ENCODE measurements at regions not wholly inside any gene's neighbourhood (a gene's known extent, or its start where the extent isn't known, plus 50 kb on each side); places are given as distances from the start of the nearest gene placed in this dataset.
A peak's percentile ranks its signal among the peaks of the same experiment; 100 is the strongest.

GRCh38 chr1:58895082-58895481, 111.2 kb upstream of the JUN start:
- peak; percentile 36 for DNase-seq

- no peak for DNase-seq
Measured at GRCh38 chr1:58895559-58896145, 111.8 kb upstream of the JUN start.

GRCh38 chr1:58896246-58897183, 112.7 kb upstream of the JUN start:
- DNase-seq: peak; percentile 88

GRCh38 chr1:58898739-58899586, 115.1 kb upstream of the JUN start:
- DNase-seq: peak; percentile 76

DNA sequence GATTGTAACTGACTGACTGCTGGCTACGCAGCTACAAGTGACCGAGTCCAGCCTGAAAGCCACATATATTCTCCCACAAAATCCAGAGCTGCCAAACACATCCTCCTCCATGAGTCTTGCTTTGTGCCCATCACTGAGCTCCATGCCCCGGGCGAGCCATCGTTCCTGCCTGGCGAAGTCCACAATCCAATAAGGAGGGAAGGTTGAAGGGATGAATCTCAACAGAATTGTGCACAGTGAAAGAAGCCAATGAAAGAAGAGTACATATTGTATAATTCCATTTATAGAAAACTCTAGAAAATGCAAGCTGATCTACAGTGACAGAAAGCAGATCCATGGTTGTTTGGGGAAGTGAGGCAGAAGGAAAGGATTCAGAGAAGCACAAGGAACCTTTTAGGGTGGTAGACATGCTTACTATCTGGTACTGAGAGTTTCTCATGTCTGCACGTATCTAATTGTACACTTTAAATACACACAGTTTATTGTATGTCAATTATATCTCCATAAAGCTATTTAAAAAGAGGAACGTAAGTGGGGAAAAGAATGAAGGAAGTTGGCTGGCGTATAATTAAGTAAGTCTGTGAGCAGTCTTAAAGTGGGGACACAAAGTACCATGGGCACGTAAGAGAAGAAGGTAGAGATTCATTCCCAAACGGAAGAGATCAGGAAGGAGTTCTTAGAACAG, 115.9 kb upstream of the JUN start:
- DNase-seq: no peak

DNA sequence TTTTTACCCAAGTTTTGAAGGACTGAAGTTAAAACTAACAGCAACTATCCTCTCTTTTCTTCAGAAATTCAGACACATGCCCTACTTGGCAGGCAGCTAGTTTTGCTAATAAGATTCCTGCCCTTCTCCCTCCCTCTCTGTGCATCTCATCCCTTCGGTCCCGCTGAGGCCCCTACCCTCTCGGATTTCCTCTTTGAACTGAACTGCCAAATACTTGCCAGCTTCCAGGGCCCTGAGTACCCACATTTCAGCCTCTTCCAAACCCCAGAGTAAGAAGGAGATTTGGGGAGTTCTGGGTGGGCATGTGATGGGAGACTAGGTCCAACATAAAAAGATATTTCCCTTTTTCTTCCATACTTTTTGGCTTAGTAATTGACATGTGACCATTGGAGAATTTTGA, 116.5 kb upstream of the JUN start:
- DNase-seq: no peak

GRCh38 chr1:58901008-58901407, 117.2 kb upstream of the JUN start:
- peak; percentile 76 for DNase-seq

DNA sequence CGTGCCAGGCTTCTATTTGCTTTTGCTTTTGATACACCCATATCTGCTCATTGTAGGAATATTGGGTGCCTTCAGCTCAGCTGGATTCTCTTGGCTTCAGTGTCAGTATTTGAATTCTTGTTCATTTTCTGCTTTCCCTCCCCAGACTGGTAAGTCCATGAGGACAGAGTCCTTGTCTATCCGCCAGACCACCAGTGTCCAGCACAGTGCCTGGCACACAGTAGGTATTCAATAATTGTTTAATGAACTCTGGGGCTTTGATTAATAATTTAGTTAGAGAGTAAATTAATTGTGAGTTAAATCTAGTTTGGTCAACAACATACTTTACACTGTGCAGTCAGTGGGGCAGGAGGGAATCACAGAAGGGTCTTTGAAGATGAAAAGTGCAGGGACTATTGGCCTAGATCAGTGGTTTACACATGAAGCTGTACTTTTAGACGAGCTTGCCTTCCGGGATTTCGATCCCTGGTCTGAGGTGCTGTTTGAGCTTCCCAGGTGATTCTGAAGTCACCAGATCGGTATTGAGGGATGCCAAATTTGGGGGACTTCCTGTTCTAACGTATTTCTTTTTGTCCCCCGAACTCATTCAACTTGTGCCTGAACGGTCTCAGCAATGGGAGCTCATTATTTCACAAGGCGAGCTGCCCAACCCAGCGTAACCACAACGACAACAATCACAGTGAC, 119.1 kb upstream of the JUN start:
- peak; percentile 46 for DNase-seq

DNA sequence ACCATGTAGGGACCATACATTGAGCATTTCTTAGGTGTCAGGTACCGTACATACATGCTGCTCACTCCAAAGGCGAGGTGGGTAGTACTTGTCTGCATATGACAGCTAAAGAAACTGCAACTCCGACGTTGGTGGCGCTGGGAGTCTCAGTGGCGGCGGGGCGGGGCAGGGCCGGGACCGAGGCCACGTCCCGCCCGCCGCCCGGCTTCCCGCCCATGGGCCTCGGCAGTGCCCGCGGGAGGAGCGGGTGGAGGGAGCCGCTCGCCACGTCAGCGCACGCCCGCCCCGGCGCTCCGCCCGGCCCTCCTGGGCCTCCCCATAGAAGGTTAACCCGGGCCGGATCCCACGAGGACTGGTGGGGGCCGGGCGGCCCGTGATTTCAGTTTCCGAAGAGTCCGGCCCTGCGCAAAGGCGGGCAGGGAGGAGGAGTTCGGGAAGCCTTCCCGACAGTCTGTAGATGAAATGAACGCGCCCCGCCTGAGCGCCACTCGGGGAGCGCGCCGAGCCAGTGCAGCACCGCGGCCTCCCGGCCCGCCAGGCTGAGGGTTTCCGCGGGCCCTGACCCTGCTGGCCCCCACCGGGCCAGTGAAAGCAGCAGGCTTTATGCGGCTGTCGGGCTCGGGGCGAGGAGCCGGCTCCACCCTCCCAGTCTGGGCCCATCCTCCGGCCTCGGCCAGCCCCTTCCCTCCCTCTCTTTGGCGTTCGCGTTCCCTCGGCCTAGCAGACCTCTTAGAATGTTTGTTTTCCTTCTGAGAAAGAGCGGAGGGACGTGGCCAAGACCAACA, 119.9 kb upstream of the JUN start:
- peak; percentile 99 for DNase-seq

DNA sequence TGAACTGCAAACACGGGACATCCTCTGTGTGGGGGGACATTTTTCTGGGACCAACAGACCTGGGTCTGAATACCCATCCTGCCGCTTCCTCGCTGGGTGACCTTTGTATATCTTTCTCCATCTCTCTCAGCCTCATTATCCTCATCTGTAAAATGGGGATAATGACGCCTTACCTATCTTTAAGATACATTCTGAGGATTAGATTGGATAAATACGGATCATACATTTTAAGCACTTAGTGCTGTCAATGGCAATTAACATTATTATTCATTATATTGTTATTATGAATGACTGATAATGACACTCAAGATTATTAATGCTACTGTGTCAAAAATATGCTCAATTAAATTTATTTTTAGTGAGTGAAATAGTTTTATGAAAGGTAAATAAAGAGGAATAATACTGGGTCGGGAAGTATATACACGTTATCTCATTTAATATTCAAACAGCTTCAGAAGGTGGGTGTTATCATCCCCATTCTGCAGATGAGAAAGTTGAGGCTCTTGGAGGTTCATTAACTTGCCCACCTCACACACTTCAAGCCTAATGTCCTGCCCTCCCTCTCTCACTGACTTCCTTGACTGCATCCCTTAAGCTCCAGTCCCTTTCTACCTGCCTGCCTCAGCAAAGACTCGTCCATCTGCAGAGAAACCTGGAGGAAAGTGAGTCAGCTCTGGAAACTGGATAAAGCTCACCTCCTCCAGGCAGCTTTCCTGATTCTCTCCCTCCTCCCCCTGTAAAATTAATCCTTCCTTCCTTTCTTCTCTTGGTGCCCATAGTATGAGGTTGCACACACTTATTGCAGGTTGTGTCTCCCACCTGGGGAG, 120.7 kb upstream of the JUN start:
- DNase-seq: peak; percentile 30

DNA sequence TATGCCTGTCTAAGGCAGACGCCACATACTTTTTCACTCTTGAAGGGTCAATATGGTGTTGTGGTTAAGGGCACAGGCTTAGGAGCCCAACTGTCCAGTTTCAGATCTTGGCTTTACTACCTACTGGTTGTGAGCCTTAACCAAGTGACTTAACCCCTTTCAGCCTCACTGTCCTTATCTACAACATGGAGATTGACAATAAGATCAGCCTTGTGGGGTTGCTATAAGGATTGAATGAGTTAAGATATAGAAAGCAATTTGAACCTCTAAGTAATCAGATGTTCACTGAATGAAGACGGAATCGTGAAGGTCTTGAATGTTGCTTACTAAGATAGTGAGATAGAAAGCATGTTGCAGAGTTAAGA, 121.3 kb upstream of the JUN start:
- no peak for DNase-seq

DNA sequence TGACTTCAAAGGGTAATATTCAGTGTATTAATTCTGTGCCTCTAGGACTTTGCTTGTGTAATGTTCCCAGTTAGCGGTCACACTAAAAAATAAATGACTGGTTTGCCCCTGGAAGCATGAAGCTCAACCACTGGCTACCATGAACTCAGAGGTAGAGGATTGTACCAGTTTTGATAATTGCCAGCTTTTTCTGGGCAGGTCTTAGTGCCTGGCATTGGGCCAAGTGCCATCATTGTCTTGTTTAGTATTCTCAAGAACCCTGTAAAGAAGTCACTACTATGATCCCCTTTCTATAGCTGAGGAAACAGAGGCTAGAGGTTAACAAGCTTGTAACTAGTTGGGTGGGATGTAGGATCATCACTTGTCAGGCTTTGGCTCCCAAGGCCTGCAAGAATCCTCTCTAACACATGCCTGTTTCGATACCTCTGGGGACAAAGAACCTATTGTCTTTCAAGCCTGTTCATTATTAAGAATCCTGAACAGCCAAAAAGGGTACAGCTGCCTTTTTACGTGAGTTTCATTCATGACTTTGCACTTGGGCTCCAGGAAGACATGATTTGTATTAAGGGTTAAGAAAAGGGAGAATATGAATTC, 121.9 kb upstream of the JUN start:
- DNase-seq: no peak

GRCh38 chr1:58907398-58907797, 123.6 kb upstream of the JUN start:
- DNase-seq: peak; percentile 20

DNA sequence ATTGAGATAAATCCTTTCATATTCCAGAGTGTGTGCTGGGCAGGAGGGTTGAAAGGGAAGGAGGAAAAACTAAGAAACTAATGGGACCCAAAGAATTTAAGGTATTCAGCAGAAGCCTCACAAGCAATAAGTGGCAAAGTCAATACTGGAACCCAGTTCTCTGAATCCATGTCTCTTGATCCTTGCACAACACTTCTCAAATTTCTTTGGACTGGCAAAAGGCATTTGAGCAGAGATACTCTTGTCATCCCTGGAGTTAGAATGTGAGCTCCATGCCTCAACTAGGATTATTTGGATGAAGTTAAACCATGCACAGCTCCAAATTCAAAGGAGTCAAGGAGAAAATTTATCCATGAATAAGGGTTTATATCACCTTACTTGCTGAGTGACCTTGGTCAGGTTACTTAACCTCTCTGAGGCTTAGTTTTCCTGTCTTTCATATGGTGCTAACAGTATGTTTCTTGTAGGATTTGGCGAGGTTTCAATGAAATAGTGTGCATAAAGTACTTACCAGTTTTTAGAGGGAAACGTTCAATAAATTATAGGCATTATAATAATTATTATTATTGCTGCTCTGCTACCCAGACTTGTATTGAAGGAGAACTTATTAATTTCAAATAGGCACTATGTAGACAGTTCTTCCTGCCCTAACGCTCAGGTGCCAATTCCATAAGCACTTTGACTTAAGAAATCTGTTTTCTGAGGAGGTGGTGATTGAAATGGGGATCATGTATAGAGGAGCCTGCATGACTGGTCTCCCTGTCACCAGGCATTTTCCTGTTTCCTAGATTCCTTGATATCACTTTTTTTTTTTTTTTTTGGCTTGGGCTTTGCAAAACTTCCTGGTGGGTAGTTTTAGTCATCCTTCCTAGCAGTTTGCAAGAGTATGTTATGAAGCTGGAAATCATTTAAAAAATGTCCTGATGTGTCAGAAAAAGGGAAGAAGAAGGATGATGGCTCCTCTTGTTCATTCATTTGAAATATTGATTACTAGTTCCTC, 125.0 kb upstream of the JUN start:
- DNase-seq: peak; percentile 21

DNA sequence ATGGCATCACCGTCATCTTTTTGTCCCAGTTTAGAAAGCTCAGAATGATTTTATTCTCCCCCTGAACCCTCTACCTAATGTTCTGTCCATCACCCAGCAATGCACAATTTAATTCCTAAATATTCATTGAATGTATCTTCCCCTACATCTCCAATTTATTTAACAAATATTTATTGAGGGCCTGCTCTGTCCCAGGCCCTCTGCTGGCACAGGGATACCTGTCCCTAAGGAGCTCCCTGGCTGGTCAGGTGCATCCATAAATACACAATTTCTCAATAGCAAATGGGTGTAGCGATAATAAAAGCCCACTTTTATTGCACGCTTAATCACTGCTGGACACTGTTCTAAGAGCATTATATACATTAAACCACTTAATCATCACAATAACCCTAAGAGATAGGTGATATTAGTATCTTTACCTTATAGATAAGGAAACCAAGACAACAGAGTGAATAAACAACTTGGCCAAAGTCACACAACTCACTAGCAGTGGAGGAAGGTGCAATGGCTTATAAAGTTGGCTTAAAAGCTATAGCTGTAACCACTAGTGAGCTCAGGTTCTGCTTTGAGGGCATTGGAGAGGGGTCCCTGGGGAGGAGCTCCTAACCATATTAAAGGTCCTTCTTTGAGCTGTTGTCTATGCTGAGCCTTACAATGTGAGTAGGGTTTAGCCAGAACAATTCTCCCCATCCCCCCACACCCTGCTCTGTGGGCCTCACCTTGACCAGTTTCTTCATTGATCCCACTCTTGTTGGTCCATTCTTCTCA, 126.3 kb upstream of the JUN start:
- no peak for DNase-seq

DNA sequence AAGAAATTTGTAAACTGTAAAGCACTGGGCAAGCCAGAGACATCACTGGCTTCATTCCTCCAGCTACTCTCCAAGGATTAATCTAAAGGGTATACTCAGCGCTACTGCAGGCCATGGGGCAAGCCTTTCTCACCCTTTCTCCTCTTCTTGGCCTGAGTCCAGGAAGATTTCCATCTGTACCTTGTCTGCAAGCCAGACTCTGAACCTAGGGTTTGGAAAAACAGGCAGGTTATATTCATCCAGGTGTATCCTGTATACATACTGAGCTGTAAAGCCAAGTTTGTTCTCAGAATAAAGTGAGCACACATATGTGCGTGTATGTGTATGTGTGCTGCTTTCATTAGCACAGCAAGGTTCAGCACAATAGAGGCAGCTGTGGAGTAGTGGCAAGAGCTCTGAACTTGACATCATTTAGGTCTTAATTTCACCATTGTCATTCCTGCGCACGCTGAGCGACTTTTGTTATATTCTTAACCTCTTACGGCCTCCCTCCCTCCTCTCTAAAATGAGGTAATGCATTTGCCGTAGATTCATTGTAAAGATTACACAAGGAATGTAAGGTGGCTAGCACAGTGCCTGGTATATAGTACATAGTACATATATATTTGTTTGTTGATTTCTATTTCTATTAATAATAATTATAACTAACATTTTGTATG, 128.1 kb upstream of the JUN start:
- DNase-seq: no peak

GRCh38 chr1:58914925-58915324, 131.1 kb upstream of the JUN start:
- DNase-seq: no peak

GRCh38 chr1:58917436-58917835, 133.6 kb upstream of the JUN start:
- DNase-seq: no peak

Data from DMS53 (cell line).